SHP77 (cell line): ENCODE measurements at regions not wholly inside any gene's neighbourhood (a gene's known extent, or its start where the extent isn't known, plus 50 kb on each side); places are given as distances from the start of the nearest gene placed in this dataset.

Experiments
- DNase-seq, 2 experiments: peaks; one replicate each; lab custom pipeline; 2025; lab: John Stamatoyannopoulos, UW

- no peak for DNase-seq
Measured at GRCh38 chr16:54812229-54812628, 118.4 kb upstream of the IRX5 start.

- no peak for DNase-seq
Measured at GRCh38 chr16:54808890-54809289, 121.8 kb upstream of the IRX5 start.

- no peak for DNase-seq
Measured at GRCh38 chr16:54806881-54807360, 123.7 kb upstream of the IRX5 start.

GRCh38 chr16:54806378-54806777 lies 124.3 kb upstream of the IRX5 start:
- DNase-seq: no peak

GRCh38 chr16:54805648-54806047 lies 125.0 kb upstream of the IRX5 start:
- DNase-seq: no peak

- no peak for DNase-seq
Measured at GRCh38 chr16:54801057-54801844, 129.4 kb upstream of the IRX5 start.

GRCh38 chr16:54798267-54798666 lies 132.4 kb upstream of the IRX5 start:
- no peak for DNase-seq

GRCh38 chr16:54796211-54796610 lies 134.5 kb upstream of the IRX5 start:
- DNase-seq: no peak

GRCh38 chr16:54792811-54793210 lies 137.9 kb upstream of the IRX5 start:
- DNase-seq: no peak

- no peak for DNase-seq
Measured at GRCh38 chr16:54787045-54787444, 143.6 kb upstream of the IRX5 start.

- no peak for DNase-seq
Measured at GRCh38 chr16:54783980-54784379, 146.7 kb upstream of the IRX5 start.

GRCh38 chr16:54783226-54783625 lies 147.4 kb upstream of the IRX5 start:
- no peak for DNase-seq

GRCh38 chr16:54780266-54780665 lies 150.4 kb upstream of the IRX5 start:
- DNase-seq: no peak

- DNase-seq: no peak
Measured at GRCh38 chr16:54779549-54779948, 151.1 kb upstream of the IRX5 start.

- DNase-seq: no peak
Measured at GRCh38 chr16:54774768-54775167, 155.9 kb upstream of the IRX5 start.

- no peak for DNase-seq
Measured at GRCh38 chr16:54772400-54772799, 158.3 kb upstream of the IRX5 start.

GRCh38 chr16:54766355-54766754 lies 164.3 kb upstream of the IRX5 start:
- no peak for DNase-seq

- DNase-seq: no peak
Measured at GRCh38 chr16:54750249-54750648, 180.4 kb upstream of the IRX5 start.

- DNase-seq: no peak
Measured at GRCh38 chr16:54748611-54749190, 182.0 kb upstream of the IRX5 start.

- DNase-seq: no peak
Measured at GRCh38 chr16:54746596-54746995, 184.1 kb upstream of the IRX5 start.

GRCh38 chr16:54744998-54745397 lies 185.7 kb upstream of the IRX5 start:
- no peak for DNase-seq

- no peak for DNase-seq
Measured at GRCh38 chr16:54742436-54742835, 188.2 kb upstream of the IRX5 start.

- DNase-seq: no peak
Measured at GRCh38 chr16:54739381-54739780, 191.3 kb upstream of the IRX5 start.

- no peak for DNase-seq
Measured at GRCh38 chr16:54734156-54734555, 196.5 kb upstream of the IRX5 start.
